ENCODE measurements at regions not wholly inside any gene's neighbourhood (a gene's known extent, or its start where the extent isn't known, plus 50 kb on each side); places are given as distances from the start of the nearest gene placed in this dataset.
"Not testable (repeated sequence)": the region's sequence is repeated elsewhere in the genome, so short reads cannot be mapped to it uniquely, and the experiment has no call there.

DNA sequence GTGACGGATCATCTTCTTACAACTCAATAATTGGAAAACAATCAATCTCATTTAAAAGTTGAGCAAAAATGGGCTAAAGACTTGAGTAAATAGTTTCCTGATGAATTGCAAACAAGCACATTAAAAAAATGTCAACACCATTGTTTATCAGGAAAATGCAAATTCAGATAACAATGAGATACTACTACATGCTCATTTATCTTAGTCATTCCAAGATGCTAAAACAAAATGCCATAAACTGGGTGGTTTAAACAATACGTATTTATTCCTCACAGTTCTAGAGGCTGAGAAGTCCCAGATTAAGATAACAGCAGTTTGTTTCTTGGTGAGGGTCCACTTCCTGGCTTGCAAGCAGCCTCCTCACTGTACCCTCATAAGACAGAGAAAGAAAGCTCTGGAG is 359.6 kb downstream of the NR4A2 start:
- Histone ChIP-seq H3K27me3 (ENCODE audit: control insufficient read depth, insufficient read depth, low read length) (no peaks in the 10 kb centered on the region), H3K4me3 (replicated peaks in 1 of 4; ENCODE audit: control extremely low read depth in 1 of 4, insufficient read depth in 1 of 4, low read depth in 3 of 4, low read length in 4 of 4) (no peak overlapping the region), H3K9me3 (ENCODE audit: control insufficient read depth, insufficient read depth, low read depth, low read length) (no peaks in the 10 kb centered on the region), H3K36me3 (ENCODE audit: control insufficient read depth, insufficient read depth, low read length) (no peaks in the 10 kb centered on the region), H3K27ac (ENCODE audit: insufficient read depth, low read length) (no peak overlapping the region), H3K79me2 (ENCODE audit: control insufficient read depth, insufficient read depth, low read length) (no peaks in the 10 kb centered on the region), H2AFZ (ENCODE audit: low read length) (no peak overlapping the region), H3K4me2 (ENCODE audit: extremely low read depth, insufficient read depth, low read length) (no peak overlapping the region), H3K4me1 (ENCODE audit: control insufficient read depth, extremely low read depth, insufficient read depth, low read length) (no peaks in the 10 kb centered on the region), H4K20me1 (ENCODE audit: control insufficient read depth, extremely low read depth, insufficient read depth, low read length) (no peaks in the 10 kb centered on the region), H3K9ac (ENCODE audit: insufficient read depth, low read length) (no peak overlapping the region)
- no peak for DNase-seq (ENCODE audit: low read depth in 2 of 2)
- TF ChIP-seq, protein P1, sequence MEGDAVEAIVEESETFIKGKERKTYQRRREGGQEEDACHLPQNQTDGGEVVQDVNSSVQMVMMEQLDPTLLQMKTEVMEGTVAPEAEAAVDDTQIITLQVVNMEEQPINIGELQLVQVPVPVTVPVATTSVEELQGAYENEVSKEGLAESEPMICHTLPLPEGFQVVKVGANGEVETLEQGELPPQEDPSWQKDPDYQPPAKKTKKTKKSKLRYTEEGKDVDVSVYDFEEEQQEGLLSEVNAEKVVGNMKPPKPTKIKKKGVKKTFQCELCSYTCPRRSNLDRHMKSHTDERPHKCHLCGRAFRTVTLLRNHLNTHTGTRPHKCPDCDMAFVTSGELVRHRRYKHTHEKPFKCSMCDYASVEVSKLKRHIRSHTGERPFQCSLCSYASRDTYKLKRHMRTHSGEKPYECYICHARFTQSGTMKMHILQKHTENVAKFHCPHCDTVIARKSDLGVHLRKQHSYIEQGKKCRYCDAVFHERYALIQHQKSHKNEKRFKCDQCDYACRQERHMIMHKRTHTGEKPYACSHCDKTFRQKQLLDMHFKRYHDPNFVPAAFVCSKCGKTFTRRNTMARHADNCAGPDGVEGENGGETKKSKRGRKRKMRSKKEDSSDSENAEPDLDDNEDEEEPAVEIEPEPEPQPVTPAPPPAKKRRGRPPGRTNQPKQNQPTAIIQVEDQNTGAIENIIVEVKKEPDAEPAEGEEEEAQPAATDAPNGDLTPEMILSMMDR (conservative IDR thresholded peaks at IDR 0.05 in 1 of 2, IDR thresholded peaks at IDR 0.05 in 1 of 2; ENCODE audit: low read depth in 1 of 2, low read length in 2 of 2): no peak
- no peak for TF ChIP-seq EZH2 (IDR thresholded peaks at IDR 0.05; ENCODE audit: low read length, missing control alignments)

GRCh38 chr2:155966064-155966471 is 366.5 kb downstream of the NR4A2 start:
- H3K4me1 ChIP-seq (ENCODE audit: control insufficient read depth, extremely low read depth, insufficient read depth, low read length); H3K9ac ChIP-seq (ENCODE audit: insufficient read depth, low read length); H3K27ac ChIP-seq (ENCODE audit: insufficient read depth, low read length); H3K36me3 ChIP-seq (ENCODE audit: control insufficient read depth, insufficient read depth, low read length); H3K4me2 ChIP-seq (ENCODE audit: extremely low read depth, insufficient read depth, low read length); H2AFZ ChIP-seq (ENCODE audit: low read length); H3K4me3 ChIP-seq (replicated peaks in 1 of 4; ENCODE audit: control extremely low read depth in 1 of 4, insufficient read depth in 1 of 4, low read depth in 3 of 4, low read length in 4 of 4); H3K79me2 ChIP-seq (ENCODE audit: control insufficient read depth, insufficient read depth, low read length); H4K20me1 ChIP-seq (ENCODE audit: control insufficient read depth, extremely low read depth, insufficient read depth, low read length); DNase-seq (ENCODE audit: low read depth in 2 of 2); H3K27me3 ChIP-seq (ENCODE audit: control insufficient read depth, insufficient read depth, low read length); H3K9me3 ChIP-seq (ENCODE audit: control insufficient read depth, insufficient read depth, low read depth, low read length): not testable (repeated sequence)

DNA sequence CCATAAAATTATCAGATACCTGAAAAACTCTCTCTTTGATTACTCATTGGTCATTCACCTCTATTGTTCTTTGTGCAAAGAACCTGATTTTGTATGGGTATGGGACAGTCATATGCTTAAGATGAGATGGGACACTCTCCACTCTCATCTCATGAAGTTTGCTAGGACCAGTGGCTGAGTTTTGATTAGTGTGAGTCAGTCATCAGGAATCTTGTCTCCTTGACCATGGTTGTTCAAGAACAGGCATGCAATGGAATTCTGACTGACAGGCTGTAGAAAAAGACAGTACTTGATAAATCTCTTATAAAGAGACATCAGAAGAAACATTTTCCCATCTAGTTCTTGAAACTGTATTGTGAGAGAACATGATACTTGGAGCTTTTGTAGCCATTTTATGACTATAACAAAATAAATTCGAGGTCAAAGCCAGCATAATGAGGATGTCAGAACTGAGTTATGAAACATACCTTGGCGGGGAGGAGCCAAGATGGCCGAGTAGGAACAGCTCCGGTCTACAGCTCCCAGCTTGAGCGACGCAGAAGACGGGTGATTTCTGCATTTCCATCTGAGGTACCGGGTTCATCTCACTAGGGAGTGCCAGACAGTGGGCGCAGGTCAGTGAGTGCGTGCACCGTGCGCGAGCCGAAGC is 367.0 kb downstream of the NR4A2 start:
- Histone ChIP-seq H3K27ac (ENCODE audit: insufficient read depth, low read length) (no peak overlapping the region), H3K79me2 (ENCODE audit: control insufficient read depth, insufficient read depth, low read length) (no peaks in the 10 kb centered on the region), H2AFZ (ENCODE audit: low read length) (no peak overlapping the region), H3K4me1 (ENCODE audit: control insufficient read depth, extremely low read depth, insufficient read depth, low read length) (no peaks in the 10 kb centered on the region), H3K4me3 (replicated peaks in 1 of 4; ENCODE audit: control extremely low read depth in 1 of 4, insufficient read depth in 1 of 4, low read depth in 3 of 4, low read length in 4 of 4) (no peak overlapping the region), H3K36me3 (ENCODE audit: control insufficient read depth, insufficient read depth, low read length) (no peaks in the 10 kb centered on the region), H3K4me2 (ENCODE audit: extremely low read depth, insufficient read depth, low read length) (no peak overlapping the region), H3K9me3 (ENCODE audit: control insufficient read depth, insufficient read depth, low read depth, low read length) (no peaks in the 10 kb centered on the region), H3K27me3 (ENCODE audit: control insufficient read depth, insufficient read depth, low read length) (no peaks in the 10 kb centered on the region), H4K20me1 (ENCODE audit: control insufficient read depth, extremely low read depth, insufficient read depth, low read length) (no peaks in the 10 kb centered on the region), H3K9ac (ENCODE audit: insufficient read depth, low read length) (no peak overlapping the region)
- TF ChIP-seq, protein P1 (conservative IDR thresholded peaks at IDR 0.05 in 1 of 2, IDR thresholded peaks at IDR 0.05 in 1 of 2; ENCODE audit: low read depth in 1 of 2, low read length in 2 of 2): no peak
- no peak for TF ChIP-seq EZH2 (IDR thresholded peaks at IDR 0.05; ENCODE audit: low read length, missing control alignments)
- no peak for DNase-seq (ENCODE audit: low read depth in 2 of 2)

All from fibroblast of lung (primary cell).